ENCODE measurements at regions not wholly inside any gene's neighbourhood (a gene's known extent, or its start where the extent isn't known, plus 50 kb on each side); places are given as distances from the start of the nearest gene placed in this dataset.
"Not testable (repeated sequence)": the region's sequence is repeated elsewhere in the genome, so short reads cannot be mapped to it uniquely, and the experiment has no call there.

GRCh38 chr10:108556186-108556585, 1367.1 kb downstream of the XPNPEP1 start:
- WGBS (ENCODE audit: missing lambda C conversion rate), result 6% methylated on average over 4 of the region's 4 CpGs
- no peak for DNase-seq (ENCODE audit: low read depth in 1 of 2, low spot score in 1 of 2)
- ATAC-seq, result no peak
- ChIA-PET CTCF (no interaction called here), POLR2A (no interaction called here)
- no peaks in the 10 kb centered on the region for H3K4me1 ChIP-seq
- FAIRE-seq, result no peak
- no peak overlapping the region for H3K4me2 ChIP-seq
- H3K27ac ChIP-seq, result no peak overlapping the region
- H3K9me3 ChIP-seq, result no peaks in the 10 kb centered on the region
- H3K4me3 ChIP-seq, result no peak overlapping the region
- TF ChIP-seq RFX5 (IDR thresholded peaks at IDR 0.05) (no peak), HOXB13 (CRISPR knock-in tag; IDR thresholded peaks at IDR 0.05; ENCODE audit: low read depth) (no peak), HOXA7 (CRISPR knock-in tag; IDR thresholded peaks at IDR 0.05) (no peak), MYC (IDR thresholded peaks at IDR 0.05; ENCODE audit: borderline replicate concordance, low read length) (no peak), FOSL2 (IDR thresholded peaks at IDR 0.05) (no peak), FOSL2 (CRISPR knock-in tag; IDR thresholded peaks at IDR 0.05) (no peak), KDM1A (IDR thresholded peaks at IDR 0.05; ENCODE audit: low read depth) (no peak), CHD4 (IDR thresholded peaks at IDR 0.05; ENCODE audit: borderline replicate concordance) (no peak), CHD2 (IDR thresholded peaks at IDR 0.05; ENCODE audit: low read length, partially characterized antibody) (no peak), BHLHE40 (IDR thresholded peaks at IDR 0.05; ENCODE audit: low read depth, low read length) (no peak), FOSB (CRISPR knock-in tag; IDR thresholded peaks at IDR 0.05) (no peak), GATA3 (IDR thresholded peaks at IDR 0.05; ENCODE audit: borderline replicate concordance) (no peak), HDAC2 (IDR thresholded peaks at IDR 0.05) (no peak)
- TF ChIP-seq, protein P1, sequence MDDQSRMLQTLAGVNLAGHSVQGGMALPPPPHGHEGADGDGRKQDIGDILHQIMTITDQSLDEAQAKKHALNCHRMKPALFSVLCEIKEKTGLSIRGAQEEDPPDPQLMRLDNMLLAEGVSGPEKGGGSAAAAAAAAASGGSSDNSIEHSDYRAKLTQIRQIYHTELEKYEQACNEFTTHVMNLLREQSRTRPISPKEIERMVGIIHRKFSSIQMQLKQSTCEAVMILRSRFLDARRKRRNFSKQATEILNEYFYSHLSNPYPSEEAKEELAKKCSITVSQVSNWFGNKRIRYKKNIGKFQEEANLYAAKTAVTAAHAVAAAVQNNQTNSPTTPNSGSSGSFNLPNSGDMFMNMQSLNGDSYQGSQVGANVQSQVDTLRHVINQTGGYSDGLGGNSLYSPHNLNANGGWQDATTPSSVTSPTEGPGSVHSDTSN (IDR thresholded peaks at IDR 0.05), result no peak

- ChIA-PET POLR2A (no interaction called here), CTCF (no interaction called here)
- Histone ChIP-seq H3K4me2 (no peak overlapping the region), H3K9me3 (no peaks in the 10 kb centered on the region), H3K4me3 (no peak overlapping the region), H3K4me1 (no peaks in the 10 kb centered on the region), H3K27ac (no peak overlapping the region)
- 0% methylated on average over 1 of the region's 1 CpG for WGBS (ENCODE audit: missing lambda C conversion rate)
- FAIRE-seq (no peak), DNase-seq (ENCODE audit: low read depth in 1 of 2, low spot score in 1 of 2) (no peak), ATAC-seq (no peak)
- no peak for TF ChIP-seq HMGXB4 (CRISPR knock-in tag; IDR thresholded peaks at IDR 0.05; ENCODE audit: borderline replicate concordance)
Measured at GRCh38 chr10:108545921-108546320, 1377.4 kb downstream of the XPNPEP1 start.

DNA sequence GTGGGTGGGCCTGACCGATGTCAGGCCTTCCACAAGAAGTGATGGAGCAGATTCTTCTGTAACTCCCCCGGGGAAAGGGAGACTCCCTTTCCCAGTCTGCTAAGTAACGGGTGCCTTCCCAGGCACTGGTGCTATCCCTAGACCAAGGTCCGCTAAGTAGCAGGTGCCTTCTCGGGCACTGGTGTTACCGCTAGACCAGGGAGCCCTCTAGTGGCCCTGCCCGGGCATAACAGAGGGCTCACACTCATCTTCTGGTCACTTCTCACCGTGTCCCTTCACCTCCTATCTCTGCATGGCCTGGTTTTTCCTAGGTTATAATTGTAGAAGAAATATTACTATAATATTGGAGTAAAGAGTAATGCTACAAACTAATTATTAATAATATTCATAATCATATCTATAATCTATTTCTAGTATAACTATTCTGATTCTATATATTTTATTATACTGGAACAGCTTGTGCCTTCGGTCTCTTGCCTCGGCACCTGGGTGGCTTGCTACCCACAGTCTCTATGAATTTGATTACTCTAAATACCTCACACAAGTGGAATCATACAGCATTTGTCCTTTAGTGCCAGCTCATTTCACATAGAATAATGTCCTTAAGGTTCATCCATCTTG, 1378.7 kb downstream of the XPNPEP1 start:
- H3K4me1 ChIP-seq, result no peaks in the 10 kb centered on the region
- TF ChIP-seq ZFP36 (IDR thresholded peaks at IDR 0.05; ENCODE audit: borderline replicate concordance, partially characterized antibody), result no peak
- TF ChIP-seq MAZ (IDR thresholded peaks at IDR 0.05; ENCODE audit: borderline replicate concordance, low read depth, low read length), result no peak
- TF ChIP-seq NR3C1 (IDR thresholded peaks at IDR 0.05), result no peak
- TF ChIP-seq JUNB (IDR thresholded peaks at IDR 0.05), result no peak
- TF ChIP-seq RAD21 (conservative IDR thresholded peaks at IDR 0.05 in 1 of 2, IDR thresholded peaks at IDR 0.05 in 1 of 2), result peak; percentile 72 to 81
- TF ChIP-seq SMC3 (IDR thresholded peaks at IDR 0.05), result peak; percentile 57; the same call in 2 of the 3 replicates
- TF ChIP-seq CTCF (IDR thresholded peaks at IDR 0.05), result peak; percentile 67
- H3K27ac ChIP-seq, result no peak overlapping the region
- no peak overlapping the region for H3K4me2 ChIP-seq
- ChIA-PET POLR2A (no interaction called here), CTCF (interaction anchor here (0.7 to 1.2 kb wide), 3 partner anchors 11 to 1839 kb away, joined by 3 read pairs; no protein-coding TSS in a partner anchor)
- 13% methylated on average over 8 of the region's 10 CpGs for WGBS (ENCODE audit: missing lambda C conversion rate)
- DNase-seq (ENCODE audit: low read depth in 1 of 2, low spot score in 1 of 2) (peak; percentile 1 to 51), FAIRE-seq (no peak), ATAC-seq (peak in 1 of 2 experiments; percentile 82; a peak in 3 of 6 replicates)
- no peak overlapping the region for H3K4me3 ChIP-seq
- H3K9me3 ChIP-seq, result no peaks in the 10 kb centered on the region

DNA sequence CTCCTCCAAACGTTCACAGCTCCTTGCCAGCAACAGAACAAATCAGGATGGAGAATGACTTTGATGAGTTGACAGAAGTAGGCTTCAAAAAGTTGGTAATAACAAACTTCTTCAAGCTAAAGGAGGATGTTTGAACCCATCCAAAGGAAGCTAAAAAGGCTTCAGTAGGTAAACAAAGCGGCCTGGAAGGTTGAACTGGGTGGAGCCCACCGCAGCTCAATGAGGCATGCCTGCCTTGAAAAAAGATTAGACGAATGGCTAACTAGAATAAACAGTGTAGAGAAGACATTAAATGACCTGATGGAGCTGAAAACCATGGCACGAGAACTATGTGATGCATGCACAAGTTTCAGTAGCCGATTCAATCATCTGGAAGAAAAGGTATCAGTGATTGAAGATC, 1369.0 kb upstream of the SORCS1 start:
- H3K4me1 ChIP-seq, FAIRE-seq: not testable (repeated sequence)
- CTCF ChIA-PET, result interaction anchor here (1.0 to 1.8 kb wide), 2 partner anchors 10 to 12 kb away, joined by 3 to 4 read pairs; no protein-coding TSS in a partner anchor

More for the DNA sequence above, 1369.0 kb upstream of the SORCS1 start:
- H3K4me2 ChIP-seq; H3K4me3 ChIP-seq; H3K9me3 ChIP-seq; POLR2A ChIA-PET; ATAC-seq; DNase-seq (ENCODE audit: low read depth in 1 of 2, low spot score in 1 of 2); H3K27ac ChIP-seq: not testable (repeated sequence)
- WGBS (ENCODE audit: missing lambda C conversion rate), result 4% methylated on average over 6 of the region's 6 CpGs
